ENCODE measurements at regions not wholly inside any gene's neighbourhood (a gene's known extent, or its start where the extent isn't known, plus 50 kb on each side); places are given as distances from the start of the nearest gene placed in this dataset.
"Not testable (repeated sequence)": the region's sequence is repeated elsewhere in the genome, so short reads cannot be mapped to it uniquely, and the experiment has no call there.

DNA sequence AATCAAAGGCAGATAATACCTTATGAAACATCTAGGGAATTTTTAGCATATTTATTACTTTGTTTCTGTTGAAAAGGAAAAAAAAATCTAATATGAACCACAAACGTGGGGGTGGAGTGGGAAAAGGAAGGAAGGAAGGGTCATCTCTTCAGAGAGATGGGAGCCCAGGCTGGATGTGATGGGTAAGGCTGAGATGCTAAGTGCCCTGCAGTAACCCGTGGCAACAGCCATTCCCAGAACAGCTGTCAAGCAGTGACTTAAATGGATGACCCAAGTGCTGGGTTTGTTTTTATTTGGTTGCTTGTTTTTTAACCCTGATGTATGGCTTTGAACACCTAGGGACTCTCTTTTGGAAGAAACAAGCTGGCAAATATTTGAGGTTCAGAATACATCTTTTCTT lies 50.7 kb upstream of the KLF7 start:
- no peak for DNase-seq

DNA sequence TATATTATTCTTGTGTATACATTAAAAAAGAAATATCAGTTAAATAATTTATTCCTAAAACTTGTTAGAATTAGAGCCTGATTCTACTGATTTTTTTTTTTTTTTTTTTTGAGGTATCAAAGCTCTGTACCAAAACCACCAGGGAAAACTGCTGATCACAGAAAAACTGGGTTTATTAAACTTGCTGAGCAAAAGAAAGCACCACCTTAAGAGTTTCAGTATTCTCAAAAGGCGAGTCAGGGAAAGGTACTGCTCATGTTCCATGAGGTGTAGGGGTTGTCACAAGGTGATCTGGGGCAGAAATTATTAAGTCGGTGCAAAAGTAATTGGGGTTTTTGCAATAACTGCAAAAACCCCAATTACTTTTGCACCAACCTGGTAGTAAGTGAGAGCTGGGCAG lies 51.7 kb upstream of the KLF7 start:
- no peak for DNase-seq

DNA sequence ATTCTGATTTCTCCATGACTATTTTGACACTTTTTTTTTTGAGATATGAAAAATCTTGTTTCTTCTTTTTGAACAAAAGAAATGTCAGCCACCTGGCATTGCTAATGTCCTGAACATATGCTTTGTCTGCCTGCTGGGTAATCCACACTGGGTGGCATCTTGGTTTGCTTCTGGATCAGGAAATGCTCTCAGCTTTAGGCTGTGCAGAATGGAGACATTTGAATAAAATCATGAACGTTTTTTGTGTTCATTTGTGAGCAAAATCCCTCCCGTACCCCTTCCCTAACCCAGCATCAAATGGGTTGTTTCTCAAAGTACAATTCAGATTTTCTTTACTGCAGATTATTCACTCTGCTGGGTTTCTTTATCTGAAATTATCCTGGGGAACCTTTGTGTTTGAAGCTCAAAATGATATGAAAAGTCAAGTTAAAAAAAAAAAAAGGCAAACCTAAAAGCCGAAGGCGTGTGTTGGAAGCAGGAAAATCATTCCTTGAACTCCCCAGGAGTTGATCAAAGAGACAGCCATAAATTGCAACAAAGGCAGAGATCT lies 53.4 kb upstream of the KLF7 start:
- DNase-seq: no peak

DNA sequence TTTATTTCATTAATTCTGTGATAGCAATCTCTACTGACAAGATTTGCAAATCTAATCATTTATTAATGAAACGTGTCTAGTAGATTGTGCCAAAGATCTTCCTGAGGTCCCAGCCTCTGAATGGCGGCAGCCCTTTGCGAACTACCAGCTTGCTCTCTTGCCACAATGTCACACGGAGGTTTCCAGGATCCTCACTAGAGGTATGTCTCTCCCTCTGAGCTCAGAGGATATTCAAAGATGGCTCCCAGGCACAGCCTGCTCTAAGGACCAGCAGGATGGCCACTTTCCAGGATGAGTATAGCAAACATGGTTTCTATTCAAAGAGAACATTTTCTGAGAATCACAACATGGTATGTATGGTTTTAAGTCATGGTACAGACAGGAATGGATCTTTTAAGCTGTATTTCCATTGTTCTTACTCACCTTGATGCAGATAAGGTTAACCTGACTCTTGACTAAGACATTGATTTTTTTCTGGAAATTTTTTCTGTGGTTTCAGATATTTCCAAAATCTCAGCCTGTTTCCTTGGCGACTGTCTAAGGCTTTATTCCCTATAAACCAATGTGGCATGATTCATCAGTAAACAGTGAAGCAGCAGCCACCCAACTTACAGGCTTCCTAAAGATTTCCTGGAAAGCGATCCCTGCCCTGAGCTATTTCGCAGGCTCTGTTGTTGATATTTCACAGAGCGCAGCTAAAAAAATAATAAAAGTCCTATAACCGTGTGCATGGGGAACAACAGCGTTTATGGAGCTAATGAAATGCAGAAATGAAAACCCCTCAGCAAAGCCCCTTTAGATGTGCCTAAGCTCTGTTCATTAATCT lies 54.1 kb upstream of the KLF7 start:
- DNase-seq: no peak

DNA sequence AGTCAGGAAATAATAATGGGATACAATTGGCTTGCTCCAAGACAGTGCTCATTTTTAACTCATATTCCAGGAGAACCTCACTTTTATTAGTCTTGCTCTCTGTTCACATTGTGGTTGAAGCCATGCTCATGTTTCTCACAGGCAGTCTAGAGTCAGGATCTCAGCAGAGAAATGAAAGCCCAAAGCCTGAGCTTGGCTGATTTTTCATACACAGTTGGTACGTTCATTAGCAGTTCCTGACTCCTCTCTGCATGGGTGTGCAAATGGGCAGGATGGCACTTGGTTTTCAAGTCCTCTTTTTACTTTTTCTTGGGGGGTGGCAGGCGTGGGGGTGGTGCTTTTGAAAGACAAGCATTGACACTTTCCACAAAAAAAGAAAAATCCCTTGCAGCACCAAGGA lies 56.0 kb upstream of the KLF7 start:
- DNase-seq: no peak

DNA sequence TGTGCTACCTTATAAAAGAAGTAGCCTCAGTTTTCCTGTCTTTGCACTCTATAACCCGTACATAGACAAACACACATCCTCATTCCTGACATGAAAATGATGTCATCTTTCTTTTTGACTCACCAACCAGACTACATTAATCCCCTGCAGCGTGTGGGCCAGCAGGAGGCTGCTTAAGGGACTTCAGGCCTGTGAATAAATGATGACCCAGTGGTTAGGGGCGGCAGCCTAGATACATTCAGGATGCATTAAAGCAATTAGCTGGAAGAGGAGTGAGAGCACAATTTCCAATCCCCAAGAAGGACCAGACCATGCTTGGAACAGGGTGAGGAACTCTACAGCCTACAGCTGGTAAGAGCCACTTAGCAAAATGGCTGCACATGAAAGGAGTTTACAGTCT lies 57.3 kb upstream of the KLF7 start:
- peak; percentile 33 to 72 (median 59) for DNase-seq

DNA sequence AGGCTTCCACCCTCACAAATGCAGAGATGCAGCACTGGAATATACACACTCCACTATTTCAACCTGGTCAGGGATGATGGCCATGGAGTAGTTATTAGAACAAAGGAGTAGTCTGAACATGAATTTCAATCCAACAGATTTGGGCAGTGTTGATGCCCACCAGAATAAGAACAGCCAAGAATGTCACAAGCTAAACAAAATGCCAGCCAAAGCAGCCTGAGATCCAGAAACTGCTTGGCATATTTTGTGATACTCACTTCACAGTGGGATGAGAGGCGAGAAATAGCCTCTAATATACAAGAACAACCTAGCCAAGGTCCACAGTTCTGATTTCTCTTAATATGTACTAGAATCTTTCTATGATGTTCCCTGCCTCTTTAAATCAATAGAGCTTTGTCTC lies 58.6 kb upstream of the KLF7 start:
- no peak for DNase-seq

DNA sequence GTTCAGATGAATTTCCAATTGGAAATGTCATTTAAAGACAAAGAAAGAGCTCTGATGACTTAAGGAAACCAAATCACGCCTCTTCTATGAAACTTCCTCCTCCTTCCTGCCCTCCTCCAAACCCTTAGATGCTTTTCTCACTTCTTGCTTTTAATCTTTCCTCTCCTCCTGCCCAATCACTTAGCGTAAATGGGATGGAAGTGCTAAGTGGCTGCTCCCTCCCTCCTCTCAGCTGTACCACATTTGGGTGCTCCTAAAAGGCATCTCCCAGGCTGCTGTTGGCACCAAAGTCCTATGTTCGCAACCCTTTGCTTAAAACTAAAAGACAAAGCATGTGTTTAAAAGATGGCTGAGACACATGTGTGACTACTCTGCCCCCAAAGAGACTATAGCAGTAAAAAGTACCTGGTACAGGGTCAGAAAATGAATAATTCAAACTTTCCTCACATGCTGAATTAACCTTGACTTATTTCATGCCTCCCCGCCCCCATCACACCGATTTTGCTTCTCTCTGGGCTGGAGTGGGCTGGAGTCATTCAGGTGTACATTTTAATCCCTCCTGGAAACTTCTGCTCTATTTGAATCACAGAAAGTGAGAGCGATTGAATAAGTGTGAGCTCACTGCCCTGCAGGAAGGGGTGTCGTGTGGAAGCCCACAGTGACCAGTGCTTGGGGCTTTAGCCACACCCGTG lies 59.2 kb upstream of the KLF7 start:
- peak in 3 of 4 experiments; percentile 28 to 49 (median 39) for DNase-seq

DNA sequence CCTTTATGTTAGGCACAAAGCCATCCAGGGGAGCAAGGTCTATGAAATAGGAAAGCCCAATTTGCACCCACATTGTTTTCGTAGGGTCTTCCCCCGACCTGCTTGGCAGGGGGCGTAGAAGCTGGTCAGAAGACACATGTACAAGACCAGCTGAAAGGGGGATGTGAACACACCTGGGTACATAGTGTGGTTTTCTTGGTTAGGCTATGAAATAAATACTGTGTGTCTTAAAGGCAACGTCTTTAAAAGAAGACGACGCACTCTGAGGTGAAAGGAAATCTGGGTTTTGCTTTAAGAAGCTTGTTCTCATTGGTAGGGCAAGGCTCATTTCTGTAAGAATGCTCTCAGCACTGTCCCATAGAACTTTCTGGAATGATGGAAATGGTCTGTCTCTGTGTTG lies 60.0 kb upstream of the KLF7 start:
- DNase-seq: no peak

DNA sequence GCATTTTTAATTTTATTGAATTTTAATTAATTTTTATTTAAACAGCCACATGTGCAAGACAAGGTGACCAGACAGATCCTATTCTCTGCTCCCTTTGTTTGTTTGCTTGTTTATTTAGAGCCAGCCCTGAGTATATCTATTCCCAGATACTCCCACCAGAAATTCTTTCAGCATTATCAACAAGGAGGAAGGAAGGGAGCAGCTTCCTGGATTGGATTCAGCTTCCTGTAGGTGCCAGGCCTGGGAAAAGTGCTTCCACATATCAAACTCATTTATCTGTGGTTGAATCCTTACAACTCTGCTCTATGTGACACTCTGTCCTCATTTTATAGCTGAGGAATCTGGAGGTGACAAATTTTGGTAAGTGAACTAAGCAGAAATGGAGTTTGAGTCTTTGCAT lies 60.5 kb upstream of the KLF7 start:
- no peak for DNase-seq

DNA sequence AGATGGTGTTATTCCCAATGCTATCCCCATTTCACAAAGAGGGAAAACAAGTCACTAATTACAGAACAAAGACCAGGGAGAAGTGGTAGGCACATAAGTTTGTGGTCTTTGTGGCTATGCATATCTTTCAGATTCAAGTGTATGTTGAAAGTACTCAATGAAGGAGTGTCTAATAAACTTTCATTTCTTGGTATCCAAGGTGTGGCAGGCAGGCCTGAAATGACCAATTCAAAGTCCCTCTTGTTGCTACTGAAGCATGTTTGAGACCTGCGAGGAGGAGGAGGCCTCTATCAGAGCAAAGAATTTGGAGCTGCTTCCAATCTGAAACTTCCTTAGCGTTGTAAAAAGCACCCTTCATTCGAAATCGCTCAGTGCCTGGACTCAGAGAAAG lies 60.9 kb upstream of the KLF7 start:
- DNase-seq: no peak

DNA sequence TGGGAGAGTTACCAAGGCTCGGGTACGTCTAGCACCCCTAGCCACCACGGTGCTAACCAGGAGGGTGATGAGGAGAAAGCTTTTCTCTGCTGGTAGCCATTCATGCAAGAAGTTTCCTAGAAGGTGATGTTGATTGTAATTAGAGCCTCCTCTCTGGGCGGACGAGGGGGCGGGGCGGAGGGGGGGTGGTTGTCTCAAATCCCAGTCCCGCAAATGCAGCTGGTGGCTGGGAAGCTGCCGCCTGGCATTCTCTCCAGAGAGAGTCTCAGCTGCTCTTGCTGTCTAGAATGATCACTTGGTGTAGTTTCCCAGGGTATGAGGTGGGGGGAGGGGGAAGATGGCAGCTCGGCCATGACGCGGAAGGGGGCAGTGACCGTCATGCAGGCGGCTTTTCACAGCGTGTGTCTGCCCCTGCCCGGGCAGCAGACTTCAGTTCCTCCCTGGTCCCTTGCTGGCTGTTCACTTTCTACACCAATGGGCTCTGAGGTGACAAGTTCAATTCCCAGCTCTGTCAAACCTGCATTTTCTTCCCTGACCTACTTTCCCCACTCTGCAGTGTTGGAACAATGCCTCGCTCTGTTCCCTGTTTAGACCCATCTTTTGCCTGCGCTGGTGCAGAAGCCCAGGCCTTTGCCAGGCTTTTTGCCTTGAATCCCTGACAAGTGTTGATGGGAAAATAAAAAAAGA lies 61.5 kb upstream of the KLF7 start:
- DNase-seq: no peak

DNA sequence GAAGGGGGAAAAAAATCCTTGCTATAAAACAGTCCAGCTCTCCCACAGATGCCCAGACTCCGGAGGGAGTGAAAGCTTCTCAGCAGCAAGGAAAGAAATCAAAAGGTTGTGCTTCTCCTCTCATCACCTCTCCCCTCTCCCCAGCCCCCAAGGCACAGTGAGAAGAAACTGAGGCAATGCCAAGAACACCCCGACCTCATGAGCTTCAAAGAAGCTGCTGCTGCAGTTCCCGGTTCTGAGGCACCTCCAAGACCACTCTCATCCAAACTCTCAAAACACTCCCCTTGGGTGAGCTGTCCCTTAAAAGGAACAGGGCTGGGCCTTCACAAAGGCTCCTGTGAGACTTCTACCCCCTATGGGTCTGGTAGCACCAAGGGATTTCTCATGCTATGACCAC lies 62.0 kb upstream of the KLF7 start:
- DNase-seq: no peak

DNA sequence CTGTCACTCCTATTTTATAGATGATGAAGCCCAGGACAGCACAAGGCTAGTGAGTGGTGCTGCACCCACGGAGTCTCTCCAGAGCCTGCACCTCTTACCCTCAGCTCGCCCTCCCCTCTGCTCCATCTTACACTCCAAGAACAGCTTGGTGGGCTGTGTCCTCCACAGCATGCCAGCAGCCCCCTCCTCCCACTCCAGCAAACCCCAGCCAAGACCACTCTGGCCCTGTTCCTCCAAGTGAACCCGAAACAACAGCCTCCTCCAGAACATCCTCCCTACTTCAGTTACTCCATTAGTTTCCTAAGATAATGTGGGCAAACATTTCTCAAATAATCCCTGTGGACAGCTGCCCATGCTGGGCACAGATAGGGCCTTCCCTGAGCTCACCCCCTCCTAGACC lies 62.7 kb upstream of the KLF7 start:
- DNase-seq: no peak

DNA sequence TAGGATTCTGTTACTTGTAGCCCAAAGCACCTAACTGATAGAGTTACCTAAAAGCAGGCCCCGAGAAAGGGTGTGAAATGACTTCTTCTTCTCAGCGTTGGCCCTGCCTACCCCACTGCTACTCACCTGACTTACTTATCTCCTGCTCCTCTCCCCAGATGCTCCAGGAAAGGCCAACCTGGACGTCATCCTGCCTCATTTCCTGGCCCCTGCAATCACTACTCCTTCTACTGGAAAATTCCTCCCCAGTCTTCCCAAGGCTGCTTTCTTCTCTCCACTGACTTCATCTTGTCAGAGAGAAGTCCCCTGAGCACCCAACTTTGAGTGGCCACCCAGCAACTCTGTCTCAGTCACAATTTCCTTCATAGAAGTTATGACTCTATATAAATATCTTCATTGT lies 63.4 kb upstream of the KLF7 start:
- no peak for DNase-seq

DNA sequence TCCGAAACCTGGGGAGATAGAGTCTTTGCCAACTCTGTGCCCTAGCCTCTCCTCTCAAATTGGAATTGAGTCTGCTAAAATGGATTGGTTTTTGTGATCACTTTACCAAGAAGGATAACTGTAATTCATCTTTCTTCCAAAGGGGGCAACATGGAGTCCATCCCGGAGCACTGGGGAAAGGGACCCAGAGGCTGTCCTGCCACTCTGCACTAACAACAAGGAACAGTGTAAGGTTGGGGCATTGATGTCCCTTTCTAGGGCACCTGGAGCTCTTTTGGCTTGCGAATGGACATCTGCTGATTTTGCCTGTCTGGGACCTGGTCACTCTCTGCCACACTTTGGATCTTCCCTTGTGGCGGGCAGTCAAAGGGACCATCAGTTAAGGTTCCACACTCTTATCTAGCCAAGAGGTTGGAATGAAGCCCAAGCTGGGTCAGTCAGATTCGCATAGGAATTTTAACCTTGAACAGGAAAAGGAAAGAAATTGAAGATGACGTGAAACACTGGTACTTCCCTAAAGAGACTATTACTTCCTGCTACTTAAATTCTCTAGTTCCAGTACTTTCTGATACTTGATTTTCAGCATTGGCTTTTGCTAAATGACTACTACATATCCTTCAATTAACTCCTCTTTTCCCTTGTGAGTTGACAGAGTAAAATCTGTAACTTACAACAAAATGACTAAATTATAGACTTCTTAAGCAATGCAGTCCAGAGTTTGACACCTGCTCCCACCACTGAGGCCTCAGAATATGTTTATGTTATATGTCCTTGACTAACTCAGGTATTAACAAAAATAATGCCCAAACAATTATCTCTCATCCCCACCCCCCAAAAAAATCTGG lies 64.7 kb upstream of the KLF7 start:
- DNase-seq: peak; percentile 12 to 59 (median 38)

DNA sequence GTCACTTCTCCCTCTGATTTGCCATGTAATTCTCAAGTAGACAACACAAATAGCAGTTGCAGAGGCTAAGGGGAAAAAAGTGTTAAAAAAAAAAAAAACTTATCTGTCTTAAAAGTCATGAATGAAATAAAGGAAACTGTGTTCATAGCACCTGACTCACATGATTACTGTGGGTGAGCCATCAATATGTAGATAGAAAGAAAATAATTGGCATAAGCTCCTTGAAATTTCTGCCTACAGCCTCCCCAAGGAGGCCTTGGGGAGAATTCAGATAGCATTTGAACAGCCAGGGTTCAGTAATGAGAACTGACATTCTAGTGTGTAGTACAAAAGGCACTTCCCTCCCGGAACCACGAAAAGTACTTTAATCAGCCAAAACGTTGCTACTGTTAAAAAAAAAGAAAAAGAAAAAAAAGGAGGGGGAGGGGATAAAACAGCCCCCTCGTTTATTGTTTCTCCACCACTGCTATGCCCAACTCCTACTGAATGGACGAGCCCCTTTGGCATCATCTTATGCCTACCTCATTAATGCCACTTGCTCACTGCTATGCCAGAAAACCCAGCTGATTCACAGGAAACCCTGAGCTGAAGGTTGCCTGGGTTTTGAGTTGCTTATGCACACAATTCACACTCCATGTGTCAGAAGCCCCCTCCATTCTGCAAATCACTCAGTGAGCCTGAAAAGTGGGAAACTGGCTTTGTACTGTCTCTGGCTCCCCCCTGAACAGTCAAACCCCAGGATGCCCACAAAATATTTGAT lies 65.5 kb upstream of the KLF7 start:
- DNase-seq: peak in 3 of 4 experiments; percentile 7 to 60 (median 36)

DNA sequence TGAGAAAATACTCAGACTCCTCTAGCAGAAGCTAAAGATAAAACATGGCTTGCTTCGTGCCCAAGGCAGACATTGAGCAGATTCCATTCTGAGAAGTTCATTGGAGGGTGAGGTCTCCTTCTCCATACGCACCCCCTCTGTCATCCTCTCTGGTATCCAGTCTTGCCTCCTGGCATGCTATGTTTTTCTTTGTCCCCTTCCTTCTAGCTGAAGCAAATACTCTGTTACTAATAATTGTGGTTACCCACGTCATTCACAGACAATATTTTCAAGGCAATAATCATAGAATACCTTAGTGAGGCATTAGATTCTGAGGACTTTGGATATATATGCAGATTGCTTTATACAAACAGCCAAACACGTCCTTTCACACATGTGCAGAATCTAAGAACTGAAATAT lies 66.2 kb upstream of the KLF7 start:
- no peak for DNase-seq

DNA sequence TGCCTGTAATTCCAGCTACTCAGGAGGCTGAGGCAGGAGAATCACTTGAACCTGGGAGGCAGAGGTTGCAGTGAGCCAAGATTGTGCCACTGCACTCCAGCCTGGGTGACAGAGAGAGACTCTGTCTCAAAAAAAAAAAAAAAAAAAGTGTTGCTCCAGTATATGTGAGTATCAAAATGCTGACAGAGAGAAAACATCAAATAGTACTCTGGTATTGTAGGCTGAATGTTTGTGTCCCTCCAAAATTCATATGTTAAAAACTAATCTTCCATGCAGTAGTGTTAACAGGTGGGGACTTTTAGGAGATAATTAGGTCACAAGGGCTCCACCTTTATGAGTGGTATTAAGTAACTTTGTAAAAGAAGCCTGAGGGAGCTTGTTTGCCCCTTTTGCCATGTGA lies 67.4 kb upstream of the KLF7 start:
- not testable (repeated sequence) for DNase-seq

DNA sequence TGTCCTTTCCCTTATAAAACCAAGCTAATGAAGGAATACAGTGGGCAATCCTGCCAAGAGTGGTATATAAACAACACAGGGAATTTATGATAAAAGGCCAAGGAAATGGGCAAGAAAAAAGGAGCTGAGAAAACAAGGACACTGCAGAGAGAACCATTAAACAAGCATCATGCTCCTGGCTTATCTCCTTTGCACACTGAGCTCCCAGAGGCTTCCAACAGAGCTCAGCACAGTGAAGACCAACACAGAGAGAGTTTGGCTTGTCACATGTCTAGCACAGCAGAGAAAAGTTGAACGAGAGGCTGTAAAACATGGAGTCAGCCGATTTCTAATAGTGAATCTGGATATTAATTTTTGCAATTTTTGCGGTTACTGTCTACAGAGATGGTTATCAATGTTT lies 68.0 kb upstream of the KLF7 start:
- no peak for DNase-seq

DNA sequence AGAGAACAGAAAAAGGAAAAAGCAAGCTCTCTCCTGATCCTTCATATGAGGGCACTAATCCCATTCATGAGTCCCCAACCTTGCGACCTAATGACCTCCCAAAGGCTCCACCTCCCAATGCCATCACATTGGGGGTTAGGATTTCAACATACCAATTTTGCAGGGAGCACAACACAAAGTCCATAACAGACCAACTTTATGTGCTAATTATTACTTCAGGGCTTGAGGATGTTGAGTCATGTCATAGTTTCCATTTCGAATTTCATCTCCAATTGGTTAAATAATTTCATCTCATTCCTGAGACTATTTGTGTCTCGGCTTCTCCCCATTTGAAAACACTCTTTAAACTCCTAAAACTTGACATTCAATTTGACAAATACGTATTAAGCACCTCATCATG lies 69.9 kb upstream of the KLF7 start:
- DNase-seq: peak in 3 of 4 experiments; percentile 18 to 51 (median 44)

Measured in suppressor macrophage (primary cell).